ENCODE measurements at regions not wholly inside any gene's neighbourhood (a gene's known extent, or its start where the extent isn't known, plus 50 kb on each side); places are given as distances from the start of the nearest gene placed in this dataset.

- Histone ChIP-seq H3K36me3 (no peaks in the 10 kb centered on the region), H3K27ac (no peak overlapping the region), H3K4me1 (no peaks in the 10 kb centered on the region), H3K9me3 (no peaks in the 10 kb centered on the region), H3K27me3 (no peaks in the 10 kb centered on the region), H3K4me3 (no peak overlapping the region)
- no peak for DNase-seq (ENCODE audit: low spot score)
- TF ChIP-seq CTCF (IDR thresholded peaks at IDR 0.05), result no peak
Observed at GRCh38 chr3:26763723-26764122, 141.2 kb downstream of the LRRC3B start.

- no peak overlapping the region for H3K27ac ChIP-seq
- TF ChIP-seq CTCF (IDR thresholded peaks at IDR 0.05), result no peak
Observed at GRCh38 chr3:26766031-26766430, 143.5 kb downstream of the LRRC3B start.

GRCh38 chr3:26768068-26768651, 145.6 kb downstream of the LRRC3B start:
- DNase-seq (ENCODE audit: low spot score), result no peak
- TF ChIP-seq CTCF (IDR thresholded peaks at IDR 0.05), result no peak
- no peaks in the 10 kb centered on the region for H3K9me3 ChIP-seq

More at GRCh38 chr3:26766031-26766430, 143.5 kb downstream of the LRRC3B start:
- no peak for DNase-seq (ENCODE audit: low spot score)
- Histone ChIP-seq H3K4me1 (no peaks in the 10 kb centered on the region), H3K4me3 (no peak overlapping the region), H3K36me3 (no peaks in the 10 kb centered on the region), H3K27me3 (no peaks in the 10 kb centered on the region), H3K9me3 (no peaks in the 10 kb centered on the region)

GRCh38 chr3:26799679-26800317, 177.2 kb downstream of the LRRC3B start:
- H3K27ac ChIP-seq, result no peak overlapping the region
- no peak for TF ChIP-seq CTCF (IDR thresholded peaks at IDR 0.05)
- no peak overlapping the region for H3K4me3 ChIP-seq
- no peaks in the 10 kb centered on the region for H3K9me3 ChIP-seq
- DNase-seq (ENCODE audit: low spot score), result no peak
- no peaks in the 10 kb centered on the region for H3K36me3 ChIP-seq
- H3K27me3 ChIP-seq, result no peaks in the 10 kb centered on the region
- H3K4me1 ChIP-seq, result no peaks in the 10 kb centered on the region

More at GRCh38 chr3:26768068-26768651, 145.6 kb downstream of the LRRC3B start:
- Histone ChIP-seq H3K27ac (no peak overlapping the region), H3K36me3 (no peaks in the 10 kb centered on the region), H3K4me3 (no peak overlapping the region), H3K27me3 (no peaks in the 10 kb centered on the region), H3K4me1 (no peaks in the 10 kb centered on the region)

- TF ChIP-seq CTCF (IDR thresholded peaks at IDR 0.05), result no peak
Observed at GRCh38 chr3:26807272-26807671, 184.7 kb downstream of the LRRC3B start.

More at GRCh38 chr3:26807272-26807671, 184.7 kb downstream of the LRRC3B start:
- Histone ChIP-seq H3K27ac (no peak overlapping the region), H3K27me3 (no peaks in the 10 kb centered on the region), H3K4me3 (no peak overlapping the region), H3K36me3 (no peaks in the 10 kb centered on the region), H3K4me1 (no peaks in the 10 kb centered on the region), H3K9me3 (no peaks in the 10 kb centered on the region)
- no peak for DNase-seq (ENCODE audit: low spot score)
